Neutrophil (primary cell): ENCODE measurements at regions not wholly inside any gene's neighbourhood (a gene's known extent, or its start where the extent isn't known, plus 50 kb on each side); places are given as distances from the start of the nearest gene placed in this dataset.

Source experiments
- H3K27ac ChIP-seq: fragments of 200-600 bp; sonication (generic); 2 replicates; pipeline ENCODE4 v1.5.1; 2016; ENCODE audit warnings: mild to moderate bottlenecking, moderate library complexity
- H3K27me3 ChIP-seq: fragments of 200-600 bp; sonication (generic); 2 replicates; pipeline ENCODE4 v1.6.0; 2016; ENCODE audit warnings: mild to moderate bottlenecking
- H3K36me3 ChIP-seq: fragments of 200-600 bp; sonication (generic); 2 replicates; pipeline ENCODE4 v1.5.1; 2017
- H3K4me1 ChIP-seq, 2 experiments: fragments of 200-600 bp in 1 of 2; sonication (generic) in 1 of 2; 1 replicate in 1 of 2; 2 replicates in 1 of 2; pipeline versions ENCODE4 v1.5.1 to v1.6.1; 2013 to 2016; ENCODE audit warnings: low read depth in 1 of 2, low read length in 1 of 2, mild to moderate bottlenecking in 1 of 2, moderate library complexity in 1 of 2; ENCODE audit not compliant: control insufficient read depth in 1 of 2, insufficient read depth in 1 of 2
- H3K4me3 ChIP-seq, 2 experiments: fragments of 200-600 bp in 1 of 2; sonication (generic) in 1 of 2; 1 replicate in 1 of 2; 2 replicates in 1 of 2; pipeline ENCODE4 v1.5.1; 2013 to 2016; ENCODE audit warnings: low read depth in 1 of 2, low read length in 1 of 2, mild to moderate bottlenecking in 1 of 2, moderate library complexity in 1 of 2
- H3K9me3 ChIP-seq: fragments of 200-600 bp; sonication (generic); 2 replicates; pipeline ENCODE4 v1.5.1; 2016
- TF ChIP-seq, protein P1 (sequence below): fragments of 200-600 bp; sonication (generic); IDR thresholded peaks from 2 replicates; pipeline ENCODE4 v1.5.1; 2016; ENCODE audit warnings: antibody characterized with exemption

DNA sequence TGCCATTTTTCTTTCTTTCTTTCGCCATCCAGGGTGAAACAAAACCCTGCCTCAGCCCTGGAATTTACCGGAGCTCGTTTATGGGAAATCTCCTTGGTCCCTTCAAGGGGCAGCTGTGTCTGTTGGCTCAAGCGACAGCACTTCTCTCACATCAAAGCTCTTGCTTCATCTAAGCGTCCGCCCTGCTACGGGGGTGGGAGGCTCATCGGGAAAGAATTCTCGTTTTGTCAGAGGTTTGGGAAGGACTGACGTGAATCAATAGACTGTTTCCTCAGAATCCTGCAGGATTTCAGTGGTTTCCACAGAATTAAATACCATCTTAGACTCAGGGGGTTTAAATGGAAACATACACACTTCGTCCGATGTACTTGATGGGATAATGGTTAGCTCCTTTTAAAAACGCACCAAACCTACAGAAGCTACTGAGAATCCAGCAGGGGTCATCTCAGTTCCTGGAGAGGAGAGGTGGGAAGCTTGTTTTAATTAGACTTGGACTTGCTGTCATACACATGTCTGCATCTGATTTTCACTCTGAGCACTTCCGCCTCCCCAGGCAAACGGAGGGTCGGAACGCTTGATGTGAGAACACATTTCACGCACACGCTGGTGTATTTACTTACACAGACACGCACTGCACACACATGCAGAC is 91.6 kb downstream of the ASB1 start:
- no peaks in the 10 kb centered on the region for H3K4me1 ChIP-seq
- H3K27ac ChIP-seq, result no peak overlapping the region
- no peak overlapping the region for H3K4me3 ChIP-seq
- no peaks in the 10 kb centered on the region for H3K9me3 ChIP-seq
- H3K36me3 ChIP-seq, result no peaks in the 10 kb centered on the region
- TF ChIP-seq, protein P1, sequence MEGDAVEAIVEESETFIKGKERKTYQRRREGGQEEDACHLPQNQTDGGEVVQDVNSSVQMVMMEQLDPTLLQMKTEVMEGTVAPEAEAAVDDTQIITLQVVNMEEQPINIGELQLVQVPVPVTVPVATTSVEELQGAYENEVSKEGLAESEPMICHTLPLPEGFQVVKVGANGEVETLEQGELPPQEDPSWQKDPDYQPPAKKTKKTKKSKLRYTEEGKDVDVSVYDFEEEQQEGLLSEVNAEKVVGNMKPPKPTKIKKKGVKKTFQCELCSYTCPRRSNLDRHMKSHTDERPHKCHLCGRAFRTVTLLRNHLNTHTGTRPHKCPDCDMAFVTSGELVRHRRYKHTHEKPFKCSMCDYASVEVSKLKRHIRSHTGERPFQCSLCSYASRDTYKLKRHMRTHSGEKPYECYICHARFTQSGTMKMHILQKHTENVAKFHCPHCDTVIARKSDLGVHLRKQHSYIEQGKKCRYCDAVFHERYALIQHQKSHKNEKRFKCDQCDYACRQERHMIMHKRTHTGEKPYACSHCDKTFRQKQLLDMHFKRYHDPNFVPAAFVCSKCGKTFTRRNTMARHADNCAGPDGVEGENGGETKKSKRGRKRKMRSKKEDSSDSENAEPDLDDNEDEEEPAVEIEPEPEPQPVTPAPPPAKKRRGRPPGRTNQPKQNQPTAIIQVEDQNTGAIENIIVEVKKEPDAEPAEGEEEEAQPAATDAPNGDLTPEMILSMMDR, result no peak
- H3K27me3 ChIP-seq, result no peaks in the 10 kb centered on the region

DNA sequence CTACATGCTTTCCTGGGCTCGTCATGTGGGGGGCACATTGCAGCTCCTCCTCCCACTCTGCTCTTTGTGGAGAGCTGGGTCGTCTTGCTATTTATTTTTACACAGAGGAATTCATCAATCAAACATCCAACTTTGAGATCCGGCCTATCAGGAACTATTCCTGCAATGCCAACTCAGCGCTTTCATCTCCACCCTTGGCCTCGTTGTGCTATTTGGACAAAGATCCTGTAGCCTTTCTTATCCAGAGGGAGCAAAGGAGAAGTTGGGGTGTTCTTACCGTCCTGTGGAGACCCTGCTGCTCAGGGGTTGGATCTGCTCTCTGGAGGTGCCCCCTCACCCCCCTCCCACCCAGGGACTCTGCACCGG is 92.1 kb downstream of the ASB1 start:
- Histone ChIP-seq H3K4me3 (no peak overlapping the region), H3K9me3 (no peaks in the 10 kb centered on the region), H3K36me3 (no peaks in the 10 kb centered on the region), H3K4me1 (no peaks in the 10 kb centered on the region), H3K27me3 (no peaks in the 10 kb centered on the region), H3K27ac (no peak overlapping the region)
- TF ChIP-seq, protein P1, result no peak

DNA sequence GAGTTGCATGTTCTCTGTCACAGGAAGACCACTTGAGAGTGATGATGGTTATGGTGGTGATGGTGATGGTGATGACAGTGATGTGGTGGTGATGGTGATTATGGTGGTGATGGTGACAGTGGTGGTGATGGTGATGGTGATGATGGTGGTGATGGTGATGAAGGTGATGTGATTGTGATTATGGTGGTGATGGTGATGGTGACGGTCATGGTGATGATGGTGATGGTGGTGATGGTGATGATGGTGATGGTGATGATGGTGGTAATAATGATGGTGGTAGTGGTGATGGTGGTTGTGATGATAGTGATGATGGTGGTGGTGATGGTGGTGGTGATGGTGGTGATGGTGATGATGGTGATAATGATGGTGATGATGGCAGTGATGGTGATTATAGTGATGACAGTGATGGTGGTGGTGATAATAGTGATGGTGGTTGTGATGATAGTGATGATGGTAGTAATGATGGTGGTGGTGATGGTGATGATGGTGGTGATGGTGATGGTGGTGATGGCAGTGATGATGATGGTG is 93.7 kb downstream of the ASB1 start:
- TF ChIP-seq, protein P1, result no peak
- no peaks in the 10 kb centered on the region for H3K36me3 ChIP-seq

DNA sequence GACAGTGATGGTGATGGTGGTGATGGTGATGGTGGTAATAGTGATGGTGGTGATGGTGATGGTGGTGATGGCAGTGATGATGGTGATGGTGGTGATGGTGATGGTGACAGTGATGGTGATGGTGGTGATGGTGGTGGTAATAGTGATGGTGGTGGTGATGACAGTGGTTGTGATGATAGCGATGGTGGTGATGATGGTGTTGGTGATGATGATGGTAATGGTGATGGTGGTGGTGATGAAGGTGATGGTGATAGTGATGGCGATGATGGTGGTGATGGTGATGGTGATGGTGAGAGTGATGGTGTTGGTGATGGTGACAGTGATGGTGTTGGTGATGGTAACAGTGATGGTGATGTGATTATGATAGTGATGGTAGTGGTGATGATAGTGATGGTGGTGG is 94.3 kb downstream of the ASB1 start:
- Histone ChIP-seq H3K4me3 (no peak overlapping the region), H3K27me3 (no peaks in the 10 kb centered on the region), H3K27ac (no peak overlapping the region), H3K9me3 (no peaks in the 10 kb centered on the region), H3K4me1 (no peaks in the 10 kb centered on the region), H3K36me3 (no peaks in the 10 kb centered on the region)
- TF ChIP-seq, protein P1, result no peak

More for the DNA sequence above, 93.7 kb downstream of the ASB1 start:
- Histone ChIP-seq H3K27ac (no peak overlapping the region), H3K4me1 (no peaks in the 10 kb centered on the region), H3K27me3 (no peaks in the 10 kb centered on the region), H3K9me3 (no peaks in the 10 kb centered on the region), H3K4me3 (no peak overlapping the region)

DNA sequence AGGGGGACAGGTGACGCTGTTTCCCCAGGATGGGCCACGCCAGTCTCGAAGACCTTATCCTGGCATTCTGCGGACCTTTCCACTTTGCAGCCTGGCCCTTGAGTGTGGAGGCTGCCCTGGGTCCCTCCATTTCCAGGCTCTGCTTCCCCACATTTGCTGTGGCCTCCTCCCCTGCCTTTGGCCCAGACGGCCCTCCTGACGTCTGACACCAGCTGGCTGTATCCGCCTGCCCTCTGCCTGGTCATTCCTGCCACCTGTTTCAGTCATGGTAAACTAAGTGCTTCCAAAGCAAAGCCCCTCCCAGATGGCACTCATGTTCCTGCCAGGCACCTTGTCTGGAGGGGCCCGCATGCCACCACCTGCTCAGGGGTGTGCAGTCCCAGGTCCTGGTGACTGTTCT is 95.1 kb downstream of the ASB1 start:
- TF ChIP-seq, protein P1, result no peak
- H3K27me3 ChIP-seq, result no peaks in the 10 kb centered on the region
- H3K4me1 ChIP-seq, result no peaks in the 10 kb centered on the region

More for the DNA sequence above, 95.1 kb downstream of the ASB1 start:
- Histone ChIP-seq H3K36me3 (no peaks in the 10 kb centered on the region), H3K27ac (no peak overlapping the region), H3K9me3 (no peaks in the 10 kb centered on the region), H3K4me3 (no peak overlapping the region)
